MM.1S (cell line): ENCODE measurements at regions not wholly inside any gene's neighbourhood (a gene's known extent, or its start where the extent isn't known, plus 50 kb on each side); places are given as distances from the start of the nearest gene placed in this dataset.

Experiments
- DNase-seq: peaks from one replicate; pipeline ENCODE4 v3.0.0-alpha.2; 2015
- H2AFZ ChIP-seq: fragments of 300-600 bp; sonication (generic); 2 replicates; pipeline ENCODE4 v1.6.0; 2016; ENCODE audit warnings: antibody characterized with exemption, low read length
- H3F3A ChIP-seq: fragments of 300-600 bp; sonication (generic); 2 replicates; pipeline ENCODE4 v1.6.1; 2016; ENCODE audit warnings: mild to moderate bottlenecking, antibody characterized with exemption, low read length, moderate library complexity, mixed read lengths; ENCODE audit not compliant: insufficient read depth
- H3K27ac ChIP-seq: fragments of 300-600 bp; sonication (generic); 2 replicates; pipeline ENCODE4 v1.5.1; 2016; ENCODE audit warnings: mild to moderate bottlenecking, low read length
- H3K27me3 ChIP-seq: fragments of 300-600 bp; sonication (generic); replicated peaks from 2 replicates; pipeline ENCODE4 v1.6.0; 2016; ENCODE audit warnings: low read length; ENCODE audit not compliant: insufficient read depth
- H3K36me3 ChIP-seq: fragments of 300-600 bp; sonication (generic); replicated peaks from 2 replicates; pipeline ENCODE4 v1.6.1; 2016; ENCODE audit warnings: mild to moderate bottlenecking, low read length, mixed read lengths; ENCODE audit not compliant: insufficient read depth
- H3K4me1 ChIP-seq: fragments of 300-600 bp; sonication (generic); 2 replicates; pipeline ENCODE4 v1.6.1; 2016; ENCODE audit warnings: low read length, mixed read lengths
- H3K4me2 ChIP-seq: fragments of 300-600 bp; sonication (generic); 2 replicates; pipeline ENCODE4 v1.6.0; 2016; ENCODE audit warnings: low read depth, low read length
- H3K4me3 ChIP-seq: fragments of 300-600 bp; sonication (generic); 2 replicates; pipeline ENCODE4 v1.5.1; 2016; ENCODE audit warnings: low read length, mixed read lengths
- H3K79me2 ChIP-seq: fragments of 300-600 bp; sonication (generic); 2 replicates; pipeline ENCODE4 v1.6.1; 2016; ENCODE audit warnings: mixed run types, low read length, mixed read lengths
- H3K9ac ChIP-seq: fragments of 300-600 bp; sonication (generic); 2 replicates; pipeline ENCODE4 v1.6.1; 2016; ENCODE audit warnings: low read length, mixed read lengths
- H3K9me2 ChIP-seq: fragments of 300-600 bp; sonication (generic); replicated peaks from 2 replicates; pipeline ENCODE4 v1.6.1; 2016; ENCODE audit warnings: mild to moderate bottlenecking, low read length, mixed read lengths; ENCODE audit not compliant: insufficient read depth
- H3K9me3 ChIP-seq: fragments of 300-600 bp; sonication (generic); replicated peaks from 2 replicates; pipeline ENCODE4 v1.6.1; 2016; ENCODE audit warnings: mild to moderate bottlenecking, low read length, mixed read lengths; ENCODE audit not compliant: insufficient read depth
- H4K20me1 ChIP-seq: fragments of 300-600 bp; sonication (generic); 2 replicates; pipeline ENCODE4 v1.6.1; 2016; ENCODE audit warnings: mild to moderate bottlenecking, low read length, moderate library complexity, mixed read lengths; ENCODE audit not compliant: insufficient read depth
- CTCF ChIP-seq: fragments of 300-600 bp; sonication (generic); IDR thresholded peaks from 2 replicates; pipeline ENCODE4 v1.5.1; 2016; ENCODE audit warnings: antibody characterized with exemption, low read length, mixed read lengths
- EZH2 ChIP-seq: fragments of 300-600 bp; sonication (generic); optimal IDR thresholded peaks from 2 replicates; pipeline ENCODE3; 2017; ENCODE audit warnings: low read depth, mild to moderate bottlenecking, antibody characterized with exemption, low read length, mixed read lengths
- EZH2phosphoT487 ChIP-seq: fragments of 300-600 bp; sonication (generic); IDR thresholded peaks from 2 replicates; pipeline ENCODE4 v1.6.1; 2018; ENCODE audit warnings: antibody characterized with exemption, low read length

GRCh38 chr1:224523676-224524075, 89.1 kb upstream of the WDR26 start:
- Histone ChIP-seq H4K20me1 (no peaks in the 10 kb centered on the region), H3K4me2 (no peak overlapping the region), H3K9me3 (no peaks in the 10 kb centered on the region)

GRCh38 chr1:224524679-224525078, 90.1 kb upstream of the WDR26 start:
- no peak for TF ChIP-seq CTCF
- TF ChIP-seq EZH2 = no peak
- H3K4me3 ChIP-seq = no peak overlapping the region
- peaks cover 7% of the 10 kb centered on the region; the same call in 1 of the 2 replicates for H3K4me1 ChIP-seq
- H2AFZ ChIP-seq = no peak overlapping the region
- H4K20me1 ChIP-seq = no peaks in the 10 kb centered on the region
- no peak overlapping the region for H3K4me2 ChIP-seq
- no peaks in the 10 kb centered on the region for H3K79me2 ChIP-seq
- no peak for DNase-seq
- H3F3A ChIP-seq = no peaks in the 10 kb centered on the region
- no peaks in the 10 kb centered on the region for H3K9me3 ChIP-seq
- no peak overlapping the region for H3K27ac ChIP-seq
- no peaks in the 10 kb centered on the region for H3K27me3 ChIP-seq
- no peaks in the 10 kb centered on the region for H3K36me3 ChIP-seq
- no peaks in the 10 kb centered on the region for H3K9me2 ChIP-seq
- no peak overlapping the region for H3K9ac ChIP-seq

More at GRCh38 chr1:224523676-224524075, 89.1 kb upstream of the WDR26 start:
- no peak for DNase-seq
- Histone ChIP-seq H3K9me2 (no peaks in the 10 kb centered on the region), H2AFZ (no peak overlapping the region), H3K9ac (no peak overlapping the region), H3K4me1 (peaks cover 7% of the 10 kb centered on the region; the same call in 1 of the 2 replicates), H3K27ac (no peak overlapping the region), H3K27me3 (no peaks in the 10 kb centered on the region), H3F3A (no peaks in the 10 kb centered on the region), H3K36me3 (no peaks in the 10 kb centered on the region), H3K4me3 (no peak overlapping the region), H3K79me2 (no peaks in the 10 kb centered on the region)
- TF ChIP-seq EZH2 (no peak), EZH2phosphoT487 (no peak), CTCF (no peak)

- Histone ChIP-seq H3K9me2 (no peaks in the 10 kb centered on the region), H3K27me3 (no peaks in the 10 kb centered on the region), H3K4me1 (peaks cover 2% of the 10 kb centered on the region; the same call in 1 of the 2 replicates), H3K36me3 (no peaks in the 10 kb centered on the region), H3K27ac (no peak overlapping the region), H3K9ac (no peak overlapping the region), H3F3A (no peaks in the 10 kb centered on the region), H3K4me2 (no peak overlapping the region), H3K4me3 (no peak overlapping the region), H3K79me2 (no peaks in the 10 kb centered on the region), H3K9me3 (no peaks in the 10 kb centered on the region), H2AFZ (no peak overlapping the region), H4K20me1 (no peaks in the 10 kb centered on the region)
- TF ChIP-seq EZH2phosphoT487 (no peak), CTCF (no peak), EZH2 (no peak)
- no peak for DNase-seq
Observed at GRCh38 chr1:224525411-224526040, 90.6 kb upstream of the CNIH3 start.
